ENCODE measurements at regions not wholly inside any gene's neighbourhood (a gene's known extent, or its start where the extent isn't known, plus 50 kb on each side); places are given as distances from the start of the nearest gene placed in this dataset.
"Not testable (repeated sequence)": the region's sequence is repeated elsewhere in the genome, so short reads cannot be mapped to it uniquely, and the experiment has no call there.

GRCh38 chr6:11459079-11459610 is 78.4 kb upstream of the TMEM170B start:
- no peak overlapping the region for H3K27ac ChIP-seq (ENCODE audit: low read depth in 2 of 2, low read length in 2 of 2)
- H3K4me1 ChIP-seq (ENCODE audit: control insufficient read depth in 2 of 2, insufficient read depth in 2 of 2, low read length in 2 of 2): peaks cover 0 to 3% of the 10 kb centered on the region in 2 donors

GRCh38 chr6:11458509-11458908 is 79.0 kb upstream of the TMEM170B start:
- Histone ChIP-seq H3K27me3 (ENCODE audit: control insufficient read depth in 2 of 2, insufficient read depth in 2 of 2, low read length in 2 of 2) (no peaks in the 10 kb centered on the region), H3K4me3 (ENCODE audit: low read length in 2 of 2) (no peak overlapping the region), H3K9me3 (ENCODE audit: control insufficient read depth in 2 of 2, low read length in 2 of 2) (no peaks in the 10 kb centered on the region), H3K4me1 (ENCODE audit: control insufficient read depth in 2 of 2, insufficient read depth in 2 of 2, low read length in 2 of 2) (peaks cover 0 to 3% of the 10 kb centered on the region in 2 donors), H3K27ac (ENCODE audit: low read depth in 2 of 2, low read length in 2 of 2) (no peak overlapping the region), H3K9ac (ENCODE audit: low read depth in 1 of 2, low read length in 2 of 2) (no peak overlapping the region), H3K36me3 (ENCODE audit: control insufficient read depth in 2 of 2, insufficient read depth in 2 of 2, low read length in 2 of 2) (no peaks in the 10 kb centered on the region)

More at GRCh38 chr6:11459079-11459610, 78.4 kb upstream of the TMEM170B start:
- Histone ChIP-seq H3K36me3 (ENCODE audit: control insufficient read depth in 2 of 2, insufficient read depth in 2 of 2, low read length in 2 of 2) (no peaks in the 10 kb centered on the region), H3K9ac (ENCODE audit: low read depth in 1 of 2, low read length in 2 of 2) (no peak overlapping the region), H3K4me3 (ENCODE audit: low read length in 2 of 2) (no peak overlapping the region), H3K27me3 (ENCODE audit: control insufficient read depth in 2 of 2, insufficient read depth in 2 of 2, low read length in 2 of 2) (no peaks in the 10 kb centered on the region), H3K9me3 (ENCODE audit: control insufficient read depth in 2 of 2, low read length in 2 of 2) (no peaks in the 10 kb centered on the region)

GRCh38 chr6:11457422-11457821 is 80.1 kb upstream of the TMEM170B start:
- not testable (repeated sequence) for H3K4me3 ChIP-seq (ENCODE audit: low read length in 2 of 2); H3K27me3 ChIP-seq (ENCODE audit: control insufficient read depth in 2 of 2, insufficient read depth in 2 of 2, low read length in 2 of 2); H3K36me3 ChIP-seq (ENCODE audit: control insufficient read depth in 2 of 2, insufficient read depth in 2 of 2, low read length in 2 of 2); H3K9me3 ChIP-seq (ENCODE audit: control insufficient read depth in 2 of 2, low read length in 2 of 2); H3K27ac ChIP-seq (ENCODE audit: low read depth in 2 of 2, low read length in 2 of 2); H3K9ac ChIP-seq (ENCODE audit: low read depth in 1 of 2, low read length in 2 of 2); H3K4me1 ChIP-seq (ENCODE audit: control insufficient read depth in 2 of 2, insufficient read depth in 2 of 2, low read length in 2 of 2)

- not testable (repeated sequence) for H3K9ac ChIP-seq (ENCODE audit: low read depth in 1 of 2, low read length in 2 of 2); H3K4me3 ChIP-seq (ENCODE audit: low read length in 2 of 2); H3K27ac ChIP-seq (ENCODE audit: low read depth in 2 of 2, low read length in 2 of 2); H3K36me3 ChIP-seq (ENCODE audit: control insufficient read depth in 2 of 2, insufficient read depth in 2 of 2, low read length in 2 of 2); H3K27me3 ChIP-seq (ENCODE audit: control insufficient read depth in 2 of 2, insufficient read depth in 2 of 2, low read length in 2 of 2); H3K4me1 ChIP-seq (ENCODE audit: control insufficient read depth in 2 of 2, insufficient read depth in 2 of 2, low read length in 2 of 2); H3K9me3 ChIP-seq (ENCODE audit: control insufficient read depth in 2 of 2, low read length in 2 of 2)
Measured at GRCh38 chr6:11452106-11452505, 85.4 kb upstream of the TMEM170B start.

- Histone ChIP-seq H3K27me3 (ENCODE audit: control insufficient read depth in 2 of 2, insufficient read depth in 2 of 2, low read length in 2 of 2) (no peaks in the 10 kb centered on the region), H3K4me1 (ENCODE audit: control insufficient read depth in 2 of 2, insufficient read depth in 2 of 2, low read length in 2 of 2) (no peaks in the 10 kb centered on the region), H3K4me3 (ENCODE audit: low read length in 2 of 2) (no peak overlapping the region), H3K9me3 (ENCODE audit: control insufficient read depth in 2 of 2, low read length in 2 of 2) (no peaks in the 10 kb centered on the region), H3K36me3 (ENCODE audit: control insufficient read depth in 2 of 2, insufficient read depth in 2 of 2, low read length in 2 of 2) (no peaks in the 10 kb centered on the region), H3K9ac (ENCODE audit: low read depth in 1 of 2, low read length in 2 of 2) (no peak overlapping the region), H3K27ac (ENCODE audit: low read depth in 2 of 2, low read length in 2 of 2) (no peak overlapping the region)
Measured at GRCh38 chr6:11450037-11450436, 87.5 kb upstream of the TMEM170B start.

- Histone ChIP-seq H3K27me3 (ENCODE audit: control insufficient read depth in 2 of 2, insufficient read depth in 2 of 2, low read length in 2 of 2) (no peaks in the 10 kb centered on the region), H3K27ac (ENCODE audit: low read depth in 2 of 2, low read length in 2 of 2) (no peak overlapping the region), H3K9me3 (ENCODE audit: control insufficient read depth in 2 of 2, low read length in 2 of 2) (no peaks in the 10 kb centered on the region), H3K4me3 (ENCODE audit: low read length in 2 of 2) (no peak overlapping the region), H3K36me3 (ENCODE audit: control insufficient read depth in 2 of 2, insufficient read depth in 2 of 2, low read length in 2 of 2) (no peaks in the 10 kb centered on the region), H3K4me1 (ENCODE audit: control insufficient read depth in 2 of 2, insufficient read depth in 2 of 2, low read length in 2 of 2) (no peaks in the 10 kb centered on the region), H3K9ac (ENCODE audit: low read depth in 1 of 2, low read length in 2 of 2) (no peak overlapping the region)
Measured at GRCh38 chr6:11449408-11449807, 88.1 kb upstream of the TMEM170B start.

DNA sequence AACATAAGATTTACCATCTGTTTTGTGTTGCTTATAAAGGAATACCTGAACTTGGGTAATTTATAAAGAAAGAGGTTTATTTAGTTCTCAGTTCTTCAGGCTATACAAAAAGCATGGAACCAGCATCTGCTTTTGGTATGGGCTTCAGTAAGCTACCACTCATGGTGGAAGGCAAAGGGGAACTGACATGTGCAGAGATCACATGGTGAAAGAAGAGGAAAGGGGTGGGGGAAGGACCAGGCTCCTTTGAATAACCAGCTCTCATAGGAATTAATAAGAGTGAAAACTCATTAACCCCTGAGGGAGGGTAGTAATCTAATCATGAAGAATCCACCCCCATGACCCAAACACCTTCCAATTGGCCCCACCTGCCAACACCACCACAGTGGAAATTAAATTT is 89.5 kb upstream of the TMEM170B start:
- Histone ChIP-seq H3K4me3 (ENCODE audit: low read length in 2 of 2) (no peak overlapping the region), H3K4me1 (ENCODE audit: control insufficient read depth in 2 of 2, insufficient read depth in 2 of 2, low read length in 2 of 2) (no peaks in the 10 kb centered on the region), H3K36me3 (ENCODE audit: control insufficient read depth in 2 of 2, insufficient read depth in 2 of 2, low read length in 2 of 2) (no peaks in the 10 kb centered on the region), H3K27ac (ENCODE audit: low read depth in 2 of 2, low read length in 2 of 2) (no peak overlapping the region), H3K27me3 (ENCODE audit: control insufficient read depth in 2 of 2, insufficient read depth in 2 of 2, low read length in 2 of 2) (no peaks in the 10 kb centered on the region), H3K9ac (ENCODE audit: low read depth in 1 of 2, low read length in 2 of 2) (no peak overlapping the region), H3K9me3 (ENCODE audit: control insufficient read depth in 2 of 2, low read length in 2 of 2) (no peaks in the 10 kb centered on the region)

- Histone ChIP-seq H3K36me3 (ENCODE audit: control insufficient read depth in 2 of 2, insufficient read depth in 2 of 2, low read length in 2 of 2) (no peaks in the 10 kb centered on the region), H3K4me3 (ENCODE audit: low read length in 2 of 2) (no peak overlapping the region)
Measured at GRCh38 chr6:11447265-11447664, 90.3 kb upstream of the TMEM170B start.

DNA sequence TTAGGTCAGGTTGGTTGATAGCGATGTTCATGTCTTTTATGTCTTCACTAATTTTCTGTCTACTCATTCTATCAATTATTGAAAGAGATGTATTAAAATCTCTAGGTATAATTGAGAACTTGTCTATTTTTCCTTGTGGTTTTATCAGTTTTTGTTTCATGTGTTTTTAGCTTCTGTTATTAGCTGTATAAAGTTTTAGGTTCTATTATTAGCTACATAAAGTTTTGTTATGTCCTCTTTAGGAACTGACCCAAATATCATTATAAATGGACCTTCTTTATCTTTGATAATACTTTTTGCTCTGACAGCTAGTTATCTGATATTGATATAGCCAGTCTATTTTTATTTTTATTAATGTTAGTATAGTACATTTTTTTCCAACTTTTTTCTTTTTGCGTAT is 92.4 kb upstream of the TMEM170B start:
- Histone ChIP-seq H3K9ac (ENCODE audit: low read depth in 1 of 2, low read length in 2 of 2) (no peak overlapping the region), H3K36me3 (ENCODE audit: control insufficient read depth in 2 of 2, insufficient read depth in 2 of 2, low read length in 2 of 2) (no peaks in the 10 kb centered on the region), H3K27ac (ENCODE audit: low read depth in 2 of 2, low read length in 2 of 2) (no peak overlapping the region), H3K4me1 (ENCODE audit: control insufficient read depth in 2 of 2, insufficient read depth in 2 of 2, low read length in 2 of 2) (no peaks in the 10 kb centered on the region), H3K9me3 (ENCODE audit: control insufficient read depth in 2 of 2, low read length in 2 of 2) (no peaks in the 10 kb centered on the region), H3K27me3 (ENCODE audit: control insufficient read depth in 2 of 2, insufficient read depth in 2 of 2, low read length in 2 of 2) (no peaks in the 10 kb centered on the region), H3K4me3 (ENCODE audit: low read length in 2 of 2) (no peak overlapping the region)

More at GRCh38 chr6:11447265-11447664, 90.3 kb upstream of the TMEM170B start:
- H3K27ac ChIP-seq (ENCODE audit: low read depth in 2 of 2, low read length in 2 of 2): no peak overlapping the region
- no peak overlapping the region for H3K9ac ChIP-seq (ENCODE audit: low read depth in 1 of 2, low read length in 2 of 2)
- H3K27me3 ChIP-seq (ENCODE audit: control insufficient read depth in 2 of 2, insufficient read depth in 2 of 2, low read length in 2 of 2): no peaks in the 10 kb centered on the region
- H3K9me3 ChIP-seq (ENCODE audit: control insufficient read depth in 2 of 2, low read length in 2 of 2): no peaks in the 10 kb centered on the region
- no peaks in the 10 kb centered on the region for H3K4me1 ChIP-seq (ENCODE audit: control insufficient read depth in 2 of 2, insufficient read depth in 2 of 2, low read length in 2 of 2)

- H3K27me3 ChIP-seq (ENCODE audit: control insufficient read depth in 2 of 2, insufficient read depth in 2 of 2, low read length in 2 of 2); H3K27ac ChIP-seq (ENCODE audit: low read depth in 2 of 2, low read length in 2 of 2); H3K9me3 ChIP-seq (ENCODE audit: control insufficient read depth in 2 of 2, low read length in 2 of 2); H3K4me3 ChIP-seq (ENCODE audit: low read length in 2 of 2); H3K36me3 ChIP-seq (ENCODE audit: control insufficient read depth in 2 of 2, insufficient read depth in 2 of 2, low read length in 2 of 2); H3K9ac ChIP-seq (ENCODE audit: low read depth in 1 of 2, low read length in 2 of 2); H3K4me1 ChIP-seq (ENCODE audit: control insufficient read depth in 2 of 2, insufficient read depth in 2 of 2, low read length in 2 of 2): not testable (repeated sequence)
Measured at GRCh38 chr6:11443125-11443524, 94.4 kb upstream of the TMEM170B start.

GRCh38 chr6:11442495-11442894 is 95.1 kb upstream of the TMEM170B start:
- Histone ChIP-seq H3K9me3 (ENCODE audit: control insufficient read depth in 2 of 2, low read length in 2 of 2) (no peaks in the 10 kb centered on the region), H3K27me3 (ENCODE audit: control insufficient read depth in 2 of 2, insufficient read depth in 2 of 2, low read length in 2 of 2) (no peaks in the 10 kb centered on the region), H3K27ac (ENCODE audit: low read depth in 2 of 2, low read length in 2 of 2) (no peak overlapping the region), H3K36me3 (ENCODE audit: control insufficient read depth in 2 of 2, insufficient read depth in 2 of 2, low read length in 2 of 2) (no peaks in the 10 kb centered on the region), H3K4me1 (ENCODE audit: control insufficient read depth in 2 of 2, insufficient read depth in 2 of 2, low read length in 2 of 2) (peaks cover 0 to 8% of the 10 kb centered on the region in 2 donors), H3K9ac (ENCODE audit: low read depth in 1 of 2, low read length in 2 of 2) (no peak overlapping the region), H3K4me3 (ENCODE audit: low read length in 2 of 2) (no peak overlapping the region)

Data from mucosa of rectum (tissue), 2 donors.